PC-3 (cell line): ENCODE measurements at regions not wholly inside any gene's neighbourhood (a gene's known extent, or its start where the extent isn't known, plus 50 kb on each side); places are given as distances from the start of the nearest gene placed in this dataset.

Experiments
- ATAC-seq: fragments of 200-7000 bp; cut with Tn5 transposase; 2 replicates; pipeline ENCODE4 v1.9.1; 2020; ENCODE audit warnings: mild to moderate bottlenecking, moderate library complexity
- BruUV-seq: library from RNA; stranded (reverse); fragments of 400-500 nt; replicated peaks from 2 replicates; lab custom pipeline; 2021; lab: Mats Ljungman, UMichigan
- CTCF ChIA-PET: fragments of 300-600 bp; sonication (Branson Sonifier 250); formaldehyde crosslinking; loops from one replicate; lab custom pipeline; 2022; ENCODE audit warnings: antibody characterized with exemption; lab: Charles Lee
- POLR2A ChIA-PET: fragments of 300-600 bp; sonication (Branson Sonifier 250); formaldehyde crosslinking; loops from one replicate; lab custom pipeline; 2022; ENCODE audit warnings: antibody characterized with exemption; ENCODE audit not compliant: unreplicated experiment; lab: Charles Lee
- DNase-seq: peaks from one replicate; pipeline ENCODE4 v3.0.0-alpha.2; 2015
- H2AFZ ChIP-seq: fragments of 300-600 bp; sonication (generic); 2 replicates; pipeline ENCODE4 v1.6.0; 2016; ENCODE audit warnings: antibody characterized with exemption, low read length
- H3F3A ChIP-seq: fragments of 300-600 bp; sonication (generic); one replicate; pipeline ENCODE4 v1.6.0; 2017; ENCODE audit warnings: antibody characterized with exemption, low read length, control low read depth, mild to moderate bottlenecking; ENCODE audit not compliant: unreplicated experiment
- H3K27ac ChIP-seq: fragments of 300-600 bp; sonication (generic); 2 replicates; pipeline ENCODE4 v1.5.1; 2016; ENCODE audit warnings: mild to moderate bottlenecking, low read length
- H3K27me3 ChIP-seq: fragments of 300-600 bp; sonication (generic); 2 replicates; pipeline ENCODE4 v1.6.1; 2016; ENCODE audit warnings: low read length, mixed read lengths
- H3K36me3 ChIP-seq: fragments of 300-600 bp; sonication (generic); 2 replicates; pipeline ENCODE4 v1.6.1; 2016; ENCODE audit warnings: low read depth, mixed run types, low read length, mixed read lengths
- H3K4me1 ChIP-seq: fragments of 300-600 bp; sonication (generic); 2 replicates; pipeline ENCODE4 v1.5.1; 2016; ENCODE audit warnings: low read length; ENCODE audit not compliant: insufficient read depth
- H3K4me2 ChIP-seq: fragments of 300-600 bp; sonication (generic); 2 replicates; pipeline ENCODE4 v1.6.0; 2016; ENCODE audit warnings: low read length
- H3K4me3 ChIP-seq: fragments of 300-600 bp; sonication (generic); 2 replicates; pipeline ENCODE4 v1.5.1; 2016; ENCODE audit warnings: mild to moderate bottlenecking, low read length, mixed read lengths
- H3K79me2 ChIP-seq: fragments of 300-600 bp; sonication (generic); 2 replicates; pipeline ENCODE4 v1.6.1; 2017; ENCODE audit warnings: low read length, mixed read lengths
- H3K9ac ChIP-seq: fragments of 300-600 bp; sonication (generic); 2 replicates; pipeline ENCODE4 v1.6.0; 2016; ENCODE audit warnings: mild to moderate bottlenecking, low read length
- H3K9me2 ChIP-seq: fragments of 300-600 bp; sonication (generic); replicated peaks from 2 replicates; pipeline ENCODE4 v1.6.1; 2016; ENCODE audit warnings: mixed run types, low read length, mixed read lengths
- H3K9me3 ChIP-seq: fragments of 300-600 bp; sonication (generic); 2 replicates; pipeline ENCODE4 v1.6.1; 2016; ENCODE audit warnings: low read length, mixed read lengths
- H4K20me1 ChIP-seq: fragments of 300-600 bp; sonication (generic); 2 replicates; pipeline ENCODE4 v1.6.1; 2016; ENCODE audit warnings: low read length, mixed read lengths
- CTCF ChIP-seq: fragments of 300-600 bp; sonication (generic); conservative IDR thresholded peaks from 2 replicates; pipeline ENCODE4 v1.5.1; 2017; ENCODE audit warnings: antibody characterized with exemption, low read depth, mild to moderate bottlenecking, low read length
- EZH2 ChIP-seq: fragments of 300-600 bp; sonication (generic); IDR thresholded peaks from one replicate; pipeline ENCODE4 v1.6.1; 2017; ENCODE audit warnings: antibody characterized with exemption, mild to moderate bottlenecking, low read length; ENCODE audit not compliant: unreplicated experiment
- EZH2phosphoT487 ChIP-seq: fragments of 300-600 bp; sonication (generic); IDR thresholded peaks from 2 replicates; pipeline ENCODE4 v1.6.1; 2018; ENCODE audit warnings: mild to moderate bottlenecking, antibody characterized with exemption, low read length, borderline replicate concordance
- intact Hi-C: fragments of 100-400 bp; cut with micrococcal nuclease; formaldehyde crosslinking; loops from 2 replicates; pipeline ENCODE4 v1.9.0; 2023

- POLR2A ChIA-PET = no interaction called here
These were observed 140.7 kb upstream of the SLC22A23 start for GRCh38 chr6:3597500-3598064.

GRCh38 chr6:3596766-3597165 lies 139.9 kb upstream of the SLC22A23 start:
- ATAC-seq (no peak), DNase-seq (no peak)
- peaks cover 5% of the 10 kb centered on the region for H3F3A ChIP-seq
- no peak overlapping the region for H3K27ac ChIP-seq
- no peak overlapping the region for H3K4me2 ChIP-seq
- ChIA-PET CTCF (no interaction called here), POLR2A (interaction anchor here (0.6 kb wide), 1 partner anchor 111 kb away, joined by 5 read pairs; no protein-coding TSS in a partner anchor)
- H3K36me3 ChIP-seq = no peaks in the 10 kb centered on the region
- no peak overlapping the region for H3K9ac ChIP-seq
- H3K9me2 ChIP-seq = no peaks in the 10 kb centered on the region
- no peaks in the 10 kb centered on the region; the same call in 1 of the 2 replicates for H3K9me3 ChIP-seq
- H2AFZ ChIP-seq = no peak overlapping the region
- H4K20me1 ChIP-seq = no peaks in the 10 kb centered on the region
- no peak for TF ChIP-seq EZH2phosphoT487
- no peak for TF ChIP-seq CTCF
- TF ChIP-seq EZH2 = no peak
- no TSS peak for BruUV-seq
- H3K79me2 ChIP-seq = no peaks in the 10 kb centered on the region
- intact Hi-C loops = no loop called here
- H3K4me3 ChIP-seq = no peak overlapping the region
- H3K4me1 ChIP-seq = peaks cover 15% of the 10 kb centered on the region
- no peaks in the 10 kb centered on the region for H3K27me3 ChIP-seq

More at GRCh38 chr6:3597500-3598064, 140.7 kb upstream of the SLC22A23 start:
- H3K9me3 ChIP-seq = no peaks in the 10 kb centered on the region; the same call in 1 of the 2 replicates
- no peak overlapping the region for H3K9ac ChIP-seq
- H3K27ac ChIP-seq = no peak overlapping the region
- H3K4me1 ChIP-seq = peaks cover 7% of the 10 kb centered on the region
- H3K79me2 ChIP-seq = no peaks in the 10 kb centered on the region
- no peak for TF ChIP-seq CTCF
- no peak for TF ChIP-seq EZH2
- TF ChIP-seq EZH2phosphoT487 = no peak
- BruUV-seq = no TSS peak
- no peaks in the 10 kb centered on the region for H3F3A ChIP-seq
- no peak overlapping the region for H3K4me3 ChIP-seq
- H2AFZ ChIP-seq = no peak overlapping the region
- H3K27me3 ChIP-seq = no peaks in the 10 kb centered on the region
- no peaks in the 10 kb centered on the region for H3K9me2 ChIP-seq
- no peak for DNase-seq
- CTCF ChIA-PET = no interaction called here
- intact Hi-C loops = no loop called here
- H3K4me2 ChIP-seq = no peak overlapping the region
- no peaks in the 10 kb centered on the region for H3K36me3 ChIP-seq
- no peaks in the 10 kb centered on the region for H4K20me1 ChIP-seq
- no peak for ATAC-seq

GRCh38 chr6:3594201-3594600 lies 137.4 kb upstream of the SLC22A23 start:
- Histone ChIP-seq H3F3A (peaks cover 8% of the 10 kb centered on the region), H3K4me3 (no peak overlapping the region), H3K4me1 (peaks cover 17% of the 10 kb centered on the region), H3K4me2 (no peak overlapping the region), H3K27ac (no peak overlapping the region), H3K9ac (no peak overlapping the region), H4K20me1 (no peaks in the 10 kb centered on the region), H2AFZ (no peak overlapping the region), H3K9me3 (no peaks in the 10 kb centered on the region), H3K79me2 (no peaks in the 10 kb centered on the region), H3K36me3 (no peaks in the 10 kb centered on the region), H3K9me2 (no peaks in the 10 kb centered on the region), H3K27me3 (no peaks in the 10 kb centered on the region)
- no peak for ATAC-seq
- no TSS peak for BruUV-seq
- CTCF ChIA-PET = no interaction called here
- no peak for DNase-seq
- POLR2A ChIA-PET = interaction anchor here (0.5 kb wide), 1 partner anchor 20 kb away, joined by 3 read pairs; no protein-coding TSS in a partner anchor
- TF ChIP-seq EZH2phosphoT487 (no peak), EZH2 (no peak), CTCF (no peak)
- intact Hi-C loops = no loop called here
